ENCODE measurements at regions not wholly inside any gene's neighbourhood (a gene's known extent, or its start where the extent isn't known, plus 50 kb on each side); places are given as distances from the start of the nearest gene placed in this dataset.

- no peak for DNase-seq (ENCODE audit: low spot score)
- in situ Hi-C loops (cut with MboI; ENCODE audit: low pct_unique_long_range_greater_than_20kb, low sequenced_read_pairs, unreplicated experiment) = no loop called here
- TF ChIP-seq CTCF (IDR thresholded peaks at IDR 0.05; ENCODE audit: extremely low read depth, insufficient read depth, missing control alignments) = no peak
These were observed 92.0 kb downstream of the OLIG3 start for GRCh38 chr6:137402143-137402680.

GRCh38 chr6:137401088-137401487 lies 93.1 kb downstream of the OLIG3 start:
- TF ChIP-seq CTCF (IDR thresholded peaks at IDR 0.05; ENCODE audit: extremely low read depth, insufficient read depth, missing control alignments) = no peak
- no peak for DNase-seq (ENCODE audit: low spot score)
- in situ Hi-C loops (cut with MboI; ENCODE audit: low pct_unique_long_range_greater_than_20kb, low sequenced_read_pairs, unreplicated experiment) = no loop called here

GRCh38 chr6:137399881-137400443 lies 94.2 kb downstream of the OLIG3 start:
- no peak for TF ChIP-seq CTCF (IDR thresholded peaks at IDR 0.05; ENCODE audit: extremely low read depth, insufficient read depth, missing control alignments)
- in situ Hi-C loops (cut with MboI; ENCODE audit: low pct_unique_long_range_greater_than_20kb, low sequenced_read_pairs, unreplicated experiment) = no loop called here
- DNase-seq (ENCODE audit: low spot score) = no peak

GRCh38 chr6:137395316-137395715 lies 98.9 kb downstream of the OLIG3 start:
- TF ChIP-seq CTCF (IDR thresholded peaks at IDR 0.05; ENCODE audit: extremely low read depth, insufficient read depth, missing control alignments) = no peak
- no peak for DNase-seq (ENCODE audit: low spot score)
- in situ Hi-C loops (cut with MboI; ENCODE audit: low pct_unique_long_range_greater_than_20kb, low sequenced_read_pairs, unreplicated experiment) = no loop called here

- in situ Hi-C loops (cut with MboI; ENCODE audit: low pct_unique_long_range_greater_than_20kb, low sequenced_read_pairs, unreplicated experiment) = no loop called here
- DNase-seq (ENCODE audit: low spot score) = no peak
- no peak for TF ChIP-seq CTCF (IDR thresholded peaks at IDR 0.05; ENCODE audit: extremely low read depth, insufficient read depth, missing control alignments)
These were observed 103.0 kb downstream of the OLIG3 start for GRCh38 chr6:137391061-137391814.

GRCh38 chr6:137390334-137390733 lies 103.9 kb downstream of the OLIG3 start:
- in situ Hi-C loops (cut with MboI; ENCODE audit: low pct_unique_long_range_greater_than_20kb, low sequenced_read_pairs, unreplicated experiment) = no loop called here
- no peak for TF ChIP-seq CTCF (IDR thresholded peaks at IDR 0.05; ENCODE audit: extremely low read depth, insufficient read depth, missing control alignments)
- DNase-seq (ENCODE audit: low spot score) = no peak
